ENCODE measurements at regions not wholly inside any gene's neighbourhood (a gene's known extent, or its start where the extent isn't known, plus 50 kb on each side); places are given as distances from the start of the nearest gene placed in this dataset.

DNA sequence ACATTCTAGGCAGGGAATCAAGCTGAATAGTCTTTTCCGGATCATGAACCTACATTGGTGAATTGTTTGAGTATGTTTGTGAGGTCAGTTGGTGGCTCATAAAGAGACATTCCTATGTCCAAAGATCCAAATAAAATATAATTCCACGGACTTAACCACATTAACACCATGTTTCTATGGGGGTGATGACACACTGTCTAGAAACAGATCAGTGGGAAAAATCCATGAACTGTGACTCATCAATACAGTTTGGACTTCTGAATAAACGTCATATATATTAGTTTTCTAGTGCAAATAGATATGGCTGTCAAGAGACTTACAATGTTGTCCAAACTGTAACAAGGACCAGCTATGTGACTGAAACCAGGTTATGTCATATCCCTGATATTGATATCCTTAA, 509.9 kb upstream of the TYRP1 start:
- TF ChIP-seq POLR2A (IDR thresholded peaks at IDR 0.05; ENCODE audit: low read length): no peak
- no peak for TF ChIP-seq GATA1 (IDR thresholded peaks at IDR 0.05; ENCODE audit: low read depth, low read length)
- no peak for DNase-seq

DNA sequence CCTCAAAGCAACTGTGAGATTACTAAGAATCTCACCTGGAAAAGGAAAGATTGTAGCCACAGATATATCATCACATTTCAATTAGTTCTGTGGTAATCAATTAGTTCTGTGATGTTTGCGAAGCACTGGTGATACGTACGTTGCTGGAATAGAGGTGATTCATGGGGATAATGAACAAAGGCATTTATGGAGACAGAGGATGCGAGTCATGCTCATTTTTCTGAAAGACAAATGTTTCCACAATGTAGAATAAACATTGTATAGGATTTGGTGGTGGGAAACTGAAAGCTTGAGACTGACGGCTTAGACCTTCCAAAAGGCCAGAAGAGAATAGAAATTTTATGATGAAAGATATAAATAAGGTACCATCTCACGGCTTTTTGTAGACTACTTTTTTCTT, 507.3 kb upstream of the TYRP1 start:
- TF ChIP-seq GATA1 (IDR thresholded peaks at IDR 0.05; ENCODE audit: low read depth, low read length) (no peak), POLR2A (IDR thresholded peaks at IDR 0.05; ENCODE audit: low read length) (no peak)
- DNase-seq: no peak

DNA sequence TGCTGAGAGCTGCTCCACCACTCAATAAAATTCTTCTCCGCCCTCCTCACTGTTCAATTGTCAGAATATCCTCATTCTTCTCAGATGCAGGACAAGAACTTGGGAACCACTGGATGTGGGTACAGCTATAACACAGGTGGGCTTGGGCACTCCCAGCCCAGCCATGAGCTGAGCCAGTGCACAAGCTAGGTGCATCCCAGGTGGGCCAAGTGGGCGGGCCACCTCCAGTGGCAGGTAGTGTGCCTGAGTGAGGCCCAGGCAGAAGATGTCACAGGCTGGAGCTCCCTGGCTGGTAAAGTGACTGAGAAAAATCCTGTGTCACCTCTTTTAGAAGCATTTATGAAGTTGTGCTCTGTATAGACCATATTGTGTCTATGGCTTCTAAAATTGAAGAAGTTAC, 501.6 kb upstream of the TYRP1 start:
- TF ChIP-seq GATA1 (IDR thresholded peaks at IDR 0.05; ENCODE audit: low read depth, low read length): no peak
- TF ChIP-seq POLR2A (IDR thresholded peaks at IDR 0.05; ENCODE audit: low read length): no peak
- DNase-seq: no peak

DNA sequence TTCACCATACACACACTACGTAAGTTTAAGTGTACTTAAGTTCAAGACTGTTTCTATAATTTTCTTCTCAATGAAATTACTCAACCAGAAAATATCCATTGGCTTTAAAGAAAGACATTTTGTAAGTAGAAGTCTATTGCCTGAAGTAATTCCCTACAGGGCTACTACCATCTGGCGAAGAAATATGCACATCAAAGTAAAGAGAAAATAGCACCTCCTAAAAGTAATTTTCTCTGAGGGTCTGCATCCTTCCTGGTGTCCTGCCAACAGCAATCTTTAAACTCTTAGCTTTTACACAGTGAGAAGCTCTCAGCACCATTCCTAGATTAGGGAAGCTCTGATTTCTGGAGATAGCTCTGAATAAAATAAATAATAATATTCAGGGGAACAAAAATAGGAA, 498.5 kb upstream of the TYRP1 start:
- TF ChIP-seq POLR2A (IDR thresholded peaks at IDR 0.05; ENCODE audit: low read length) (no peak), GATA1 (IDR thresholded peaks at IDR 0.05; ENCODE audit: low read depth, low read length) (no peak)
- no peak for DNase-seq

DNA sequence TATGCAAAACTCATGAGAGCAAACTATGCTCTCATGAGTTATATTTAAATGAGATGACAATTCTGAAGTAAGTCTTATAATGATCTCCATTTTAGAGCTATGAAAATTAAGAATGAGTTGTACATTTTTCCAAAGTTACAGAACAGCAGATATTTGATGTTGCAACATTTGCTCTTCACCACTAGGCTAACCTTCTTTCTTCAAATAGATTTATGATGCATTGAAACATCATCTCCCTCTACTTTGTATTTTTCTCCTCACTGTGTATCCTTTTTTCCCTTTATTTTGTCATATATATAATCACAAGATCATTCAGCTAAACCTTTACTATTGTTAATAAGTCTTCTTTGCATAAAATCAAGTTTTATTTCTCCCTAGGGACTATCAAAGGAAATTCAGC, 497.7 kb upstream of the TYRP1 start:
- no peak for DNase-seq
- TF ChIP-seq GATA1 (IDR thresholded peaks at IDR 0.05; ENCODE audit: low read depth, low read length) (no peak), POLR2A (IDR thresholded peaks at IDR 0.05; ENCODE audit: low read length) (no peak)

DNA sequence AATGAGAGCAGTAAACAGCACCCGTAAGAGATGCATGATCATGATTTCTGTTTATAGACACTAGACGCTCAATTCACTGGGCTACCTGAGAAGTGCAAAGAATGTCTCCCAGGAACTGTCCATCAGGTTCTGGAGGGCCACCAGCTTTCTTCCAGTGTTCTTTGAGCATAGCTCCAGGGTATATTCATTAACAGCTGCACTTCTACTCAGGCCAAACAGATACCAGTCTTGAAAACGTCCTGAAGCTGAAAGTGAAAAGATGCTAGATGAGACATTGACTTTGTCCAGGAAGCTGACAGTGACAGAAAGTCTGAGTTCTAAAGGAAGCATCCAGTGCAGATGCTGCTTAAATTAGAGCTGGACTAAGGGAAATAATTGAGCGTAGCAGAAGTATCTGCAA, 488.7 kb upstream of the TYRP1 start:
- DNase-seq: no peak
- no peak for TF ChIP-seq GATA1 (IDR thresholded peaks at IDR 0.05; ENCODE audit: low read depth, low read length)

DNA sequence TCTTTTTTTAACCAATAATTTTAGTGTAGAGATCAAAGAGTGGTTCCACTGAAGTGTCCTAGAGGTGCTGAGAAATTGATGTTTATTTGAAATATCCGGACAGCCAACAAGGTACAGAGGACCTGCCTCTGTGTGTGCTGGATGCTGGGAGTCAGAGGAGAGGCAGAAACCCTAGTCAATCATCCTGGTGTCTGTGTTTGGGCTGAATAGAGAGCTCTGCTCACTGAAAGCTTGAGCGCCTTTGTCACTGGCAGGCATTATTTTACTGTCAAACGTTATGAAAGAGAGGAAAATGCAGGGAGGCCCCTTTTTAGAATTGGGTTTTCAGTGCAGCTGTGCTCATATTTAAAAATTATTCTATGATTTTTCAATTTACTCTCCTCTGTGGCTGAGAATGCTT, 480.3 kb upstream of the TYRP1 start:
- TF ChIP-seq GATA1 (IDR thresholded peaks at IDR 0.05; ENCODE audit: low read depth, low read length): no peak
- TF ChIP-seq POLR2A (IDR thresholded peaks at IDR 0.05; ENCODE audit: low read length): no peak
- no peak for DNase-seq

DNA sequence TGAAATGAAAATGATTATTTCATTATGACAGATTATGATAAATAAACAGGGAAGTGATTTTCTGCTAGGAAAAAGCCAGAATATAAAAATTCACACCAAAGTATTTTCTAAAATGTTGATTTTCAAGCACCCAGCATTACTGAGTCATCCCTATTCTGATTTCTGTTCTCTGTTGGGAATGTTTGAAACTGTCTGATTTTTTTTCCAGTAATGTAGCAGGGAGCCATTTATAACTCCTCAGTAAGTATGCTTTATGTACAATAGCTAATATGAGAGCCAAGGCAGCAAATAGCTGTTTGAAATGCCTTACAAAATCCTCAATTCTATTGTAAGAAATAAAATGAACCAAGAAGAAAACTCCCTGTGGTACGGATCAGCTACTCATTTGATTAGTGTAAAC, 471.7 kb upstream of the TYRP1 start:
- TF ChIP-seq GATA1 (IDR thresholded peaks at IDR 0.05; ENCODE audit: low read depth, low read length) (no peak), POLR2A (IDR thresholded peaks at IDR 0.05; ENCODE audit: low read length) (no peak)
- no peak for DNase-seq

DNA sequence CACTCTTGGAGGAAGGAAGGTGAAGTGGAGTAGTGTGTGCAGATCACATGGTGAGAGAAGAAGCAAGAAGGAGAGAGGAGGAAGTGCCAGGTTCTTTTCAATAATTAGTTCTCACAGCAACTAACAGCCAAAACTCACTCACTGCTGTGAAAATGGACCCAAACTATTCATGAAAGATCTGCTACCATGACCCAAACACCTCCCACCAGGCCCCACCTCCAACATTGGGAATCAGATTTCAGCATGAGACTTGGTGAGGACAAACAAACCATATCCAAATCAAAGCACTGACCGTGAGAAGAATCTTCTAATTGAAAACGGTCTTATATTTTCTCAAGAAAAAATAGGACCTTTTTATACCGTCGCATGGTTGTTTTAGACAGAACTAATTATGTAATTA, 468.7 kb upstream of the TYRP1 start:
- no peak for DNase-seq
- TF ChIP-seq GATA1 (IDR thresholded peaks at IDR 0.05; ENCODE audit: low read depth, low read length) (no peak), POLR2A (IDR thresholded peaks at IDR 0.05; ENCODE audit: low read length) (no peak)

DNA sequence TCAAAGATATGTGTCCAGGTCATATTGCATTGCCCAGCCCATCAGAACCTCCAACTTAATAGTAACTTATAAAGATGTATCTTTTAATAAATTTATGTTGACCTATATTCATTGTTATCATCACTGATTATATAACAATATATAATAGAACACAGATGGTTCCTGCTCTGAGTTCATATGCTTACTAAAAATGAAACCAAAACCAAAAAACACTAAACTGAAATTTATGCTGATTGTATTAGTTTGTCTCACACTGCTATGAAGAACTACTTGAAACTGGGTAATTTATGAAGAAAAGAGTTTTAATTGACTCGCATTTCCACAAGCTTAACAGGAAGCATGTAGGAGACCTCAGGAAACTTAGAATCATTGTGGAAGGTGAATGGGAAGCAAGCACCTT, 462.5 kb upstream of the TYRP1 start:
- TF ChIP-seq POLR2A (IDR thresholded peaks at IDR 0.05; ENCODE audit: low read length) (no peak), GATA1 (IDR thresholded peaks at IDR 0.05; ENCODE audit: low read depth, low read length) (no peak)
- no peak for DNase-seq

DNA sequence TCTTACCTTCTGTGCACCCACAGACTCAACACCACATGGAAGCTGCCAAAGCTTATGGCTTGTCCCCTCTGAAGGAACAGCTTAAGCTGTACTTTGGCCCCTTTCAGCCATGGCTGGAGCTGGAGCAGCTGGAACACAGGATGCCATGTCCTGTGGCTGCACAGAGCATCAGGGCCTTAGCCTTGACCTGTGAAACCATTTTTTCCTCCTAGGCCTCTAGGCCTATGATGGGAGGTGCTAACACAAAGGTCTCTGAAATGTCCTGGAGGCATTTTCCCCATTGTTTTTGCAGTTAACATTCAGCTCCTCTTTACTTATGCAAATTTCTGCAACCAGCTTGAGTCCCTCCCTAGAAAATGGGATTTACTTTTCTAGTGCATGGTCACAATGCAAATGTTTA, 461.4 kb upstream of the TYRP1 start:
- TF ChIP-seq GATA1 (IDR thresholded peaks at IDR 0.05; ENCODE audit: low read depth, low read length) (no peak), POLR2A (IDR thresholded peaks at IDR 0.05; ENCODE audit: low read length) (no peak)
- no peak for DNase-seq

DNA sequence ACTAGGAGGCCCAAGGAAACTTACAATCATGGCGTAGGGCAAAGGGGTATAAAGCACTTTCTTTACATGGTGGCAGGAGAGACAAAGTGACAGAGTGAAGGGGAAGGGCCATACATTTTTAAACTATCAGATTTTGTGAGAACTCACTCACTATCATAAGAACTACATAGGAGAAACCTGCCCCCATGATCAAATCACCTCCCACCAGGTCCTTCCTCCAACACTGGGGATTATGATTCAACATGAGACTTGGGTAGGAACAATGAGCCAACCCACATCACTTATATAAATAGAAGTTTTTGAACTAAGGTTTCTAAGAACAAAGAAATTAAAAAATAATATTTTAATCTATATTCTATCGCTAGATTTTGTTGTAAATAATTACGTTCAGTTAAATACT, 460.3 kb upstream of the TYRP1 start:
- DNase-seq: no peak
- TF ChIP-seq GATA1 (IDR thresholded peaks at IDR 0.05; ENCODE audit: low read depth, low read length) (no peak), POLR2A (IDR thresholded peaks at IDR 0.05; ENCODE audit: low read length) (no peak)

DNA sequence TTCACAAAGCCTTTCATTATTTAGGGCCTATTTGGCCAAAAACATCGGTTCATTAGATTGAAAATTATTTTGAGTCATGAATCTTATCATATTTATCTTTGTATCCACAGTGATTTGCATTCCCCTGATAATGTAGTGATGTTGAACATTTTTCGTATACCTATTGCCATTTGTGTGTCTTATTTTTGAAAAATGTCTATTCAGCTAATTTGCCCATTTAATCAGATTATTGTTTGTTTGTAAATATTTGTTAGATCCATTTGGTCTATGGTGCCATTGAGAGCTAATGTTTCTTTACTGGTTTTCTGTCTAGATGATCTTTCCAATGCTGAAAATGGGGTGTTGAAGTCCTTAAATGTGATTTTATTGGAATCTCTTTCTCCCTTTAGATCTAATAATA, 439.2 kb upstream of the TYRP1 start:
- DNase-seq: no peak
- TF ChIP-seq POLR2A (IDR thresholded peaks at IDR 0.05; ENCODE audit: low read length) (no peak), GATA1 (IDR thresholded peaks at IDR 0.05; ENCODE audit: low read depth, low read length) (no peak)

DNA sequence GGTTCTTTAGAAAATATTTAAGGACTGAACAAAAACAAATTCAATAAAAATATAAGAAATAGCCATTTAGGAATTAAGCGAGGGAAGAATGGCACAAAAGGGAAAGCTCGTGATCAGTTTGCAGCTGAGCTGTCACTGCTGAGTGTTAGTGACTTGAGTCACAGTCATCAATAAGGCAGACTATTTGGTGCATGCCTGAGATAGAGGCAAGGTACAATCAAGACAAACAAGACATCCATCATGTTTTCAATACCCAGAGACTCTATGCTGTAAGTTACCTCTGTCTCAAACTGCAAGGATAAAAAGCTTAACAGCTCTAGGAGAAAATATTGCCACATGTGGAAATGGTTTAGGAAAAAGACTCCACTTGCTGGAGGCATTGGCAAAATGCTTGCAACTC, 426.4 kb upstream of the TYRP1 start:
- DNase-seq: no peak
- no peak for TF ChIP-seq POLR2A (IDR thresholded peaks at IDR 0.05; ENCODE audit: low read length)
- no peak for TF ChIP-seq GATA1 (IDR thresholded peaks at IDR 0.05; ENCODE audit: low read depth, low read length)

DNA sequence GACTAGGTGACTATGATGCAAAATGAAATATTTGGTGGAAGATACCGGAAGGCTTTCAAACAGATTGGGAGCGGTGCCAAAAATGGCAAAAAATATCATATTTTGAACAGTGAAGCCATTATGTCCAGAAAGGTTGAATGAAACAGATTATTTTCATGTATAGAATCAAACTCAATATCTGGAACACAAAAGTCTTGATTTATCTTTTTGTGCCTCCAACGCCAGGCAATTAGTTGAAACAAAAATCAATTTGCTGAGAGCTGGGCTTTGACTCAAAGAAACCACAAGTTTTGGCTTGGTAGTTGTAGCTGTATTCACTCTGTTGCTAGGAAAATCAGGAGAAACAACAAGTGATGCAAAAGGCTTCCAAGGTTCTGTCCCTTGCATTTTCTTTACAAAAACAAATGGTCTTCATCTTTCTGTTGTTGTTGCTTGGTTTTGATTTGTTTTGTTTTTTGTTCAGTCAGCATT, 421.7 kb upstream of the TYRP1 start:
- no peak for DNase-seq
- TF ChIP-seq POLR2A (IDR thresholded peaks at IDR 0.05; ENCODE audit: low read length): no peak
- TF ChIP-seq GATA1 (IDR thresholded peaks at IDR 0.05; ENCODE audit: low read depth, low read length): no peak

DNA sequence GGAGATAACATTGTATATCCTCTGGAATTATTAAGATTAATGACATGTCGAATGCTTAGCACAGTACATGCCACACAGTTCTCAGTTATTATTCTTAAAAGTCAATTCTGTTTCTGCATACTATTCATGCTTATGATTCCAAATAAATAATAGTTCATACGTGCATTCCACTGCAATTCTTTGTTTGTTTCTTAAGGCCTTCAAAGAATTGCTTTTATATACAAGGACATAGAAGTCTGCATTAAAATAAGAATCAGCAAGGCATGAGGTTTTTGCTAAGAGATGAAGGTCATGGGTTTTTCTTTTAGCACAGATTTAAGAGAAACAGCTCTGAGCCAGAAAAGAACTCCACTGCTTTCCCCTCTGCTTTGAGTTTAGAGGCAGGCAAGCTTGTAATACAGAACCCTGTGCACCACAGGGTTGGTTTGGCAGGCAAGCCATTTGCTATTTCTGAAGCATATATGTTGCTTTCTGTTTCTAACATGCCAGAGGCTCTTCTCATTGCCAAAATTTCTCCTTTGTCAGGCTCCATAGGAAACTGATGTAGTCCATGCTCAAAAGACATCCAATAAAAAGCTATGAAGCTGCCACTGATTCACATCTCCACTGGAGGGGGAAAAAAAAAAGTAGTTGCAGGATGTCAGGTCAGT, 420.6 kb upstream of the TYRP1 start:
- no peak for DNase-seq
- TF ChIP-seq GATA1 (IDR thresholded peaks at IDR 0.05; ENCODE audit: low read depth, low read length) (no peak), POLR2A (IDR thresholded peaks at IDR 0.05; ENCODE audit: low read length) (no peak)
